ENCODE measurements at regions not wholly inside any gene's neighbourhood (a gene's known extent, or its start where the extent isn't known, plus 50 kb on each side); places are given as distances from the start of the nearest gene placed in this dataset.

DNA sequence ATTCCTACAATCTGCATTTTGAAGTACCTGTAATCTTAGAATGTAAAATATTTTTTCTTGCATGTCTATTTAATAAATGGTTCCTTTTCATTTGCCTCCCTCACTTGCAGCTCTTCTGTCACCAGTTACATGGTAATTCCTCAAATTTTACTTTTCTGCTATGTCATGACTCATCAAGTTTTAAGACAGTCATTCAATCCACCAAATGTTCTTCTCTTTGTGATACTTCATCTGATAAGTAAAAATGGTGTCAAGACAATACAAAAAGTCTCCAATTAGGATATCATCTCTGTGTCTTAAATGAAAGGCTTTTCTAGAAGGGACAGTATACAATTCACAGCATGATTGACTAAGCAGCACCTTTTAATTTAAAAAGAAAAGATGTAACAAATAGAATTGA is 104.9 kb upstream of the FTMT start:
- no peak overlapping the region for H3K9ac ChIP-seq (ENCODE audit: low read length)
- H3K4me1 ChIP-seq (ENCODE audit: insufficient read depth, low read length) = no peaks in the 10 kb centered on the region
- H3K36me3 ChIP-seq (ENCODE audit: insufficient read depth, low read length) = no peaks in the 10 kb centered on the region

GRCh38 chr5:121748686-121749085 is 103.0 kb upstream of the FTMT start:
- Histone ChIP-seq H3K4me3 (ENCODE audit: low read depth in 1 of 2, low read length in 2 of 2) (no peak overlapping the region), H3K9ac (ENCODE audit: low read length) (no peak overlapping the region), H3K9me3 (ENCODE audit: low read length) (no peaks in the 10 kb centered on the region), H3K36me3 (ENCODE audit: insufficient read depth, low read length) (no peaks in the 10 kb centered on the region), H3K27me3 (ENCODE audit: control insufficient read depth in 1 of 2, insufficient read depth in 2 of 2, low read length in 2 of 2) (no peaks in the 10 kb centered on the region), H3K27ac (ENCODE audit: low read depth, low read length) (no peak overlapping the region), H3K4me1 (ENCODE audit: insufficient read depth, low read length) (no peaks in the 10 kb centered on the region)

More for the DNA sequence above, 104.9 kb upstream of the FTMT start:
- Histone ChIP-seq H3K9me3 (ENCODE audit: low read length) (no peaks in the 10 kb centered on the region), H3K4me3 (ENCODE audit: low read depth in 1 of 2, low read length in 2 of 2) (no peak overlapping the region), H3K27me3 (ENCODE audit: control insufficient read depth in 1 of 2, insufficient read depth in 2 of 2, low read length in 2 of 2) (no peaks in the 10 kb centered on the region), H3K27ac (ENCODE audit: low read depth, low read length) (no peak overlapping the region)

DNA sequence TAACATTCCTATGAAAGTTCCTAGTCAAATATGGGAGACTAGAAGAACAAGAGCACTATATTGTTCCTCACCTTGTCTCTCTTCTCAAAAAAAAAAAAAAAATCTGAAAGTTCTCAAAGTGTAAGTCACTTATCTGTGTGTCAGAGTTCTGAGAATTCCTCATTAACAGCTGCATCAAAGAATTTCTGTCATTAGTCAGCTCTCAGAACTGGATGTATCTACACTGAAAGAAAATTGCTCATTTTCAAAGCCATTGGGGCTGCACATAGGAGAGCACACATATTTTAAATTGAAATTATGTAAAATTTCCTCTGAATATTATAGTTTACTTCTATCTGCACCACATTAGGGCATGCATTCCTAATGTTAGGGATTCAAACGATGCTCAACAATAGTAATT is 99.5 kb upstream of the FTMT start:
- no peak overlapping the region for H3K4me3 ChIP-seq (ENCODE audit: low read depth in 1 of 2, low read length in 2 of 2)
- no peak overlapping the region for H3K9ac ChIP-seq (ENCODE audit: low read length)
- H3K27ac ChIP-seq (ENCODE audit: low read depth, low read length) = no peak overlapping the region
- H3K36me3 ChIP-seq (ENCODE audit: insufficient read depth, low read length) = no peaks in the 10 kb centered on the region
- H3K27me3 ChIP-seq (ENCODE audit: control insufficient read depth in 1 of 2, insufficient read depth in 2 of 2, low read length in 2 of 2) = no peaks in the 10 kb centered on the region
- no peaks in the 10 kb centered on the region for H3K9me3 ChIP-seq (ENCODE audit: low read length)
- H3K4me1 ChIP-seq (ENCODE audit: insufficient read depth, low read length) = no peaks in the 10 kb centered on the region

- Histone ChIP-seq H3K9ac (ENCODE audit: low read length) (no peak overlapping the region), H3K9me3 (ENCODE audit: low read length) (no peaks in the 10 kb centered on the region), H3K27ac (ENCODE audit: low read depth, low read length) (no peak overlapping the region)
Observed at GRCh38 chr5:121755266-121755665, 96.4 kb upstream of the FTMT start.

GRCh38 chr5:121757753-121758152 is 93.9 kb upstream of the FTMT start:
- no peaks in the 10 kb centered on the region for H3K27me3 ChIP-seq (ENCODE audit: control insufficient read depth in 1 of 2, insufficient read depth in 2 of 2, low read length in 2 of 2)
- H3K9ac ChIP-seq (ENCODE audit: low read length) = no peak overlapping the region
- H3K36me3 ChIP-seq (ENCODE audit: insufficient read depth, low read length) = no peaks in the 10 kb centered on the region
- H3K9me3 ChIP-seq (ENCODE audit: low read length) = no peaks in the 10 kb centered on the region
- no peak overlapping the region for H3K4me3 ChIP-seq (ENCODE audit: low read depth in 1 of 2, low read length in 2 of 2)
- H3K27ac ChIP-seq (ENCODE audit: low read depth, low read length) = no peak overlapping the region
- H3K4me1 ChIP-seq (ENCODE audit: insufficient read depth, low read length) = no peaks in the 10 kb centered on the region

More at GRCh38 chr5:121755266-121755665, 96.4 kb upstream of the FTMT start:
- H3K27me3 ChIP-seq (ENCODE audit: control insufficient read depth in 1 of 2, insufficient read depth in 2 of 2, low read length in 2 of 2) = no peaks in the 10 kb centered on the region
- H3K36me3 ChIP-seq (ENCODE audit: insufficient read depth, low read length) = no peaks in the 10 kb centered on the region
- no peak overlapping the region for H3K4me3 ChIP-seq (ENCODE audit: low read depth in 1 of 2, low read length in 2 of 2)
- no peaks in the 10 kb centered on the region for H3K4me1 ChIP-seq (ENCODE audit: insufficient read depth, low read length)

DNA sequence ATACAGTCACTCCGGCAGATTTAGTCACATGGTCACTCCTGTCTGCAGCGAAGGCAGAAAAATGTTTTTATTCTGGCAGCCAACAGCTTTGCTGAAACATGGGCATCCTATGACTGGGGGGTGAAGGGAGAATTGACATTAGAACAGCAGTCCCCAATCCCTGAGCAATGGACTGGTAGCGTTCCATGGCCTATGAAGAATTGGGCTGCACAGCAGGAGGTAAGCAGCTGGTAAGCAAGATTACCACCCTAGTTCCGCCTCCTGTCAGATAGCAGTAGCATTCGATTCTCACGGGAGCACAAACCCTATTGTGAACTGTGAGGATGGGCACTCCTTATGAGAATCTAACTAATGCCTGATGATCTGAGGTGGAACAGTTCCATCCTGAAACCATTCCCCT is 93.1 kb upstream of the FTMT start:
- H3K9ac ChIP-seq (ENCODE audit: low read length) = no peak overlapping the region
- no peak overlapping the region for H3K4me3 ChIP-seq (ENCODE audit: low read depth in 1 of 2, low read length in 2 of 2)
- no peaks in the 10 kb centered on the region for H3K36me3 ChIP-seq (ENCODE audit: insufficient read depth, low read length)
- no peaks in the 10 kb centered on the region for H3K9me3 ChIP-seq (ENCODE audit: low read length)
- no peak overlapping the region for H3K27ac ChIP-seq (ENCODE audit: low read depth, low read length)
- H3K27me3 ChIP-seq (ENCODE audit: control insufficient read depth in 1 of 2, insufficient read depth in 2 of 2, low read length in 2 of 2) = no peaks in the 10 kb centered on the region
- no peaks in the 10 kb centered on the region for H3K4me1 ChIP-seq (ENCODE audit: insufficient read depth, low read length)

- no peaks in the 10 kb centered on the region for H3K9me3 ChIP-seq (ENCODE audit: low read length)
- H3K9ac ChIP-seq (ENCODE audit: low read length) = no peak overlapping the region
- H3K4me3 ChIP-seq (ENCODE audit: low read depth in 1 of 2, low read length in 2 of 2) = no peak overlapping the region
- no peaks in the 10 kb centered on the region for H3K4me1 ChIP-seq (ENCODE audit: insufficient read depth, low read length)
- H3K27me3 ChIP-seq (ENCODE audit: control insufficient read depth in 1 of 2, insufficient read depth in 2 of 2, low read length in 2 of 2) = no peaks in the 10 kb centered on the region
- H3K27ac ChIP-seq (ENCODE audit: low read depth, low read length) = no peak overlapping the region
- H3K36me3 ChIP-seq (ENCODE audit: insufficient read depth, low read length) = no peaks in the 10 kb centered on the region
Observed at GRCh38 chr5:121762426-121762825, 89.3 kb upstream of the FTMT start.

DNA sequence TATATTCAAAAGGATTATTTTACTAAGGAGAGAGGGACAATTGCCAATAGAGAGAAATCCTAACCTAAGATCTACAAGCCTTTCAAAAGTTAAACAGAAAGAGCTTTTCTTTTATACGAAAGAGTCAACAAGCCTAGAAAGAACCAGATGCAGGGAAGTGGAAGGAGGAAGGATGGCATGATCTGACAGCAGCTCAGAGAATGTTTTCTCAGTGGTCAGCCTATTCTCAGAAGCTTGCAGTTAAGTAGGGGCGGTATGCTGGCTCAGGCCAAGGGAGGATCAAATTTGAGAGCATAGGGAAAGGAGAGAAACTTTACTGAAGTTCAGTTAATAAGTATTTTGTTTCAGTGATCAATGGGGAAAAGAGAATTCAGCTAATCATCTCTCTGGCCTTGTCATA is 88.0 kb upstream of the FTMT start:
- H3K36me3 ChIP-seq (ENCODE audit: insufficient read depth, low read length) = no peaks in the 10 kb centered on the region
- H3K9me3 ChIP-seq (ENCODE audit: low read length) = no peaks in the 10 kb centered on the region
- H3K27me3 ChIP-seq (ENCODE audit: control insufficient read depth in 1 of 2, insufficient read depth in 2 of 2, low read length in 2 of 2) = no peaks in the 10 kb centered on the region
- no peak overlapping the region for H3K9ac ChIP-seq (ENCODE audit: low read length)
- H3K27ac ChIP-seq (ENCODE audit: low read depth, low read length) = no peak overlapping the region
- H3K4me1 ChIP-seq (ENCODE audit: insufficient read depth, low read length) = no peaks in the 10 kb centered on the region
- no peak overlapping the region for H3K4me3 ChIP-seq (ENCODE audit: low read depth in 1 of 2, low read length in 2 of 2)

- H3K27ac ChIP-seq (ENCODE audit: low read depth, low read length) = no peak overlapping the region
- no peaks in the 10 kb centered on the region for H3K36me3 ChIP-seq (ENCODE audit: insufficient read depth, low read length)
- H3K4me1 ChIP-seq (ENCODE audit: insufficient read depth, low read length) = no peaks in the 10 kb centered on the region
- no peak overlapping the region for H3K4me3 ChIP-seq (ENCODE audit: low read depth in 1 of 2, low read length in 2 of 2)
- no peaks in the 10 kb centered on the region for H3K9me3 ChIP-seq (ENCODE audit: low read length)
- no peaks in the 10 kb centered on the region for H3K27me3 ChIP-seq (ENCODE audit: control insufficient read depth in 1 of 2, insufficient read depth in 2 of 2, low read length in 2 of 2)
- no peak overlapping the region for H3K9ac ChIP-seq (ENCODE audit: low read length)
Observed at GRCh38 chr5:121780406-121780805, 71.3 kb upstream of the FTMT start.

DNA sequence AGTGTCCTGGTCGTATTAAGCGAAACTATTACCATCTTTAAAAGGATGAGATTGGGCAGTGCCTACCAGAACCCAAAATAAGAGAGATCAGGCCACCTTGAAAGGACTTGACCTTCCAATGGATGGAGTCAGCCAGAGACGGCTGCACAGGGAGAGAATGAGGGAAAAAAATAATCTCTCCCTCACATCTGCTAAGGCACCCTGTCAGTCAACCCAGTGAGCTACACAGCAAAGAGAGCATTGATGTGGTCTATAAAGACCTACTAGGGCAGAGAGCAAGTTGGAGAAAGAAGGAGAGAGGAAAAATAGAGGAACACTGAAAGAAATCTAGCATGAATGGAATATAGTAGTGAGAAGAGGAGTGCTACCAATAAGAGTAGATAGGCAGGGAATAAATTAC is 68.0 kb upstream of the FTMT start:
- H3K4me1 ChIP-seq (ENCODE audit: insufficient read depth, low read length) = no peaks in the 10 kb centered on the region

GRCh38 chr5:121793791-121794190 is 57.9 kb upstream of the FTMT start:
- H3K36me3 ChIP-seq (ENCODE audit: insufficient read depth, low read length) = no peaks in the 10 kb centered on the region
- no peak overlapping the region for H3K9ac ChIP-seq (ENCODE audit: low read length)
- H3K9me3 ChIP-seq (ENCODE audit: low read length) = no peaks in the 10 kb centered on the region
- H3K27me3 ChIP-seq (ENCODE audit: control insufficient read depth in 1 of 2, insufficient read depth in 2 of 2, low read length in 2 of 2) = no peaks in the 10 kb centered on the region
- no peaks in the 10 kb centered on the region for H3K4me1 ChIP-seq (ENCODE audit: insufficient read depth, low read length)
- no peak overlapping the region for H3K27ac ChIP-seq (ENCODE audit: low read depth, low read length)
- no peak overlapping the region for H3K4me3 ChIP-seq (ENCODE audit: low read depth in 1 of 2, low read length in 2 of 2)

More for the DNA sequence above, 68.0 kb upstream of the FTMT start:
- Histone ChIP-seq H3K9ac (ENCODE audit: low read length) (no peak overlapping the region), H3K4me3 (ENCODE audit: low read depth in 1 of 2, low read length in 2 of 2) (no peak overlapping the region), H3K9me3 (ENCODE audit: low read length) (no peaks in the 10 kb centered on the region), H3K36me3 (ENCODE audit: insufficient read depth, low read length) (no peaks in the 10 kb centered on the region), H3K27ac (ENCODE audit: low read depth, low read length) (no peak overlapping the region), H3K27me3 (ENCODE audit: control insufficient read depth in 1 of 2, insufficient read depth in 2 of 2, low read length in 2 of 2) (no peaks in the 10 kb centered on the region)

GRCh38 chr5:121795511-121795910 is 56.2 kb upstream of the FTMT start:
- Histone ChIP-seq H3K36me3 (ENCODE audit: insufficient read depth, low read length) (no peaks in the 10 kb centered on the region), H3K27ac (ENCODE audit: low read depth, low read length) (no peak overlapping the region), H3K27me3 (ENCODE audit: control insufficient read depth in 1 of 2, insufficient read depth in 2 of 2, low read length in 2 of 2) (no peaks in the 10 kb centered on the region), H3K4me3 (ENCODE audit: low read depth in 1 of 2, low read length in 2 of 2) (no peak overlapping the region), H3K9me3 (ENCODE audit: low read length) (no peaks in the 10 kb centered on the region), H3K4me1 (ENCODE audit: insufficient read depth, low read length) (no peaks in the 10 kb centered on the region), H3K9ac (ENCODE audit: low read length) (no peak overlapping the region)

All from muscle layer of colon (tissue), 2 donors.